Globus pallidus (tissue), 1 donor: ENCODE measurements at regions not wholly inside any gene's neighbourhood (a gene's known extent, or its start where the extent isn't known, plus 50 kb on each side); places are given as distances from the start of the nearest gene placed in this dataset.

Source experiments
- DNase-seq: peaks from one replicate; pipeline ENCODE4 v3.0.0-alpha.2; 2015; ENCODE audit warnings: low spot score

DNA sequence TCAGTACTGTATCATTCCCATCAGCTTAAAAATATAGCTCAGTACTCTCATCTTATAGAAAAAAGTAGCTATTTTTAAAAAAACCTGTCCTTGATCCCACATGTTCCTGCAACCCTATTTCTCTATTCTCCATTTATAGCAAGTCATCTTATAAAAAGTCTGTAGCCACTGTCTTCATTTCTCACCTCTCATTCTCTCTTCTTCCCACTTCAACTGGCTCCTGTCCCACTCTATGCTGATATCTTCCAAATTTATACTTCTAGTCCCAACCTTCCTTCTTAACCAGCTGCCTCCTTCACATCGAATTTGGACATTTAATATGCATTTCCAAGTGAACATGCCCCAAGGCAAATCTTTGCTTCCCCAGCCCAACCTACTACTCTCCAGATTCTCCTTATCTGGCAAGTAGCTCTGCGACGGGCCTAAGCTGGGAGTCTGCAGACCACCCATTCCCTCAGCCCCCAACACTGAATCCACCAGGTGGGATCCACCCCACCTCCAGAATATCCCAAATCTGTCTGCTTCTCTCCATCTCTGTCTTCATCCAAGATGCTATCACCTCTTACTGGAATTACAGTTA, 52.0 kb upstream of the TANC2 start:
- no peak for DNase-seq

DNA sequence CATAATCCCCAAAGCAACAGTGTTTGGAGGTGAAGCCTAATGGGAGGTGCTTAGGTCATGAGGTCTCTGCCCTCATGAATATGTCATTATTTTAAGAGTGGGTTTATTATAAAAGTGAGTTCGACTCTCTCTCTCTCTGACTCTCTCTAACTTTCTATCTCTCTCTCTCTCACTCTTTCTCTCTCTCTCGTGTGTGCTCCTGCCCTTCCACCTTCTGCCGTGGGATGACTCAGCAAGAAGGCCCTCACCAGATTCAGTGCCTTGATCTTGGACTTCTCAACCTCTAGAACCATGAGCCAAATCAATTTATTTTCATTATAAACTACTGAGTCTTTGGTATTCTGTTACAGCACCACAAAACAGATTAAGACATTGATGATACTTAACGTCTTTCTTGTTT, 53.7 kb upstream of the TANC2 start:
- DNase-seq, result no peak

DNA sequence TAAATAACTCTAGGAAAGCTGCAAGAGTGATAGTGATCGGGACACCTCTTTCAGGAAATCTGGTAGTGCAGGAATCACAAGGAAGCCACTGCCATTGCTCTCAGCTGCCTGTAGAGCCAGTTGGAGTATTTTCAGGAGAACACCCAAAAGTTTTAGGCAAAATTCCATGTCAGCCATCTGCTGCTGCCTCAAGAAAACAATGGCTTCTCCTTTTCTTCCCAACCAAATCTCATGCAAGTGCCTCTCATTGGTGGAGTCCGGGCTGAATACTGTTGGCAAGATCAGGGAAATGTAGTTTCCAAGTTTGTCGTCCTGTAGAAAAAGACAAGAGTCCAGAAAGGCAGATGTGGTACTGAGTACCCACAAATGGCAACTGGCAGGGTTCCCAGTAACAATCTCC, 54.9 kb upstream of the TANC2 start:
- no peak for DNase-seq

DNA sequence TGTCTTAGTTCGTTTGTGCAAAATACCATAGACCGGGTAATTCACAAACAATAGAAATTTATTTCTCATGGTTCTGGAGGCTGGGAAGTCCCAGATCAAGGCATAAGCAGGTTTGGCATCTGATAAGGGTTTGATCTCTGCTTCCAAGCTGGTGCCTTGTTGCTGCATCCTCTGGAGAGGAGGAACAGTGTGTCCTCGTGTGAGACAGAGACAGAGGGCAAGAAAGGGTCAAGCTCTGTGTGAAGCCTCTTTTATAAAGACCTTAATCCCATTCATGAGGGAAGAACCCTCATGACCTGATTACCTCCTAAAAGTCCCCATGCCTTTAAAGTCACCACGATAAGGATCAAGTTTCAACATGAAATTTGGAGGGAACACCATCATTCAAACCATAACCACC, 55.8 kb upstream of the TANC2 start:
- DNase-seq, result no peak

DNA sequence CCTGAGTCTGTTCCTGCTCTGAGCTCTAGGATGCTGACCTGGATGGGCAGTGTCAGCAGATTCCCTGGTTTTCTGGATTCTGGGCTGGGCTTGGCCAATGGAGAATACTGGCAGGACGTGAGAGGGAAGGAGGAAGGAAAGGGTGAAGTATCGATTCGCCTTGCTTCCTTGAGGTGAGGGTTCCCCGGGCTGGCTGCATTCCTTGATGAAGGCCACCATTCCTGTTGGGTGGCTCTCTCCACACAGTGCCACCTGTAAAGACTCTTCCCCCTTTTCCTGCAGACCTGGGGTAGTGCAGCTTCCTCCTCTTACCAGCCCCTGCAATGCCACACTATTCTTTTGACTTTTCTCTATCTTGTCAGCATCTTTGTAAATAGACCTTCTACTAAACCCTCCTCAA, 58.1 kb upstream of the TANC2 start:
- no peak for DNase-seq

DNA sequence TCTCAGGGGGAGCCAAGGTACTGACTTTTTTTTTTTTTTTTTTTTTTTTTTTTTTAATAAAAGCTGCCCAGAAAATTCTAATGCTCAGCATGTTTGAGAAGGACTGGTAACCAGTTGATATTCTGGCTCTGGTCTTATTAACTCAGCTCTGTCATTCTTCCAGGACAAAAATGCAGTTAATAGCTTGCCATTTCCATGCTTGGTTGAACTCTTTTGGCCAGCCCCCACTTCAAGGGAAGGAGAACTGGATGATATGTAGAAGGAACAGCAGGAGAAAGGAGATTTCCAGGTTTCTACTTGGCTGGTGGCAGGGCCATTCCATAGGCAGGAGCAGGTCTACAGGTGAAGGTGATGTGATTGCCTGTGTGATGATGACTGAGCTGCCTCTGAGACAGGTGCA, 59.2 kb upstream of the TANC2 start:
- no peak for DNase-seq

DNA sequence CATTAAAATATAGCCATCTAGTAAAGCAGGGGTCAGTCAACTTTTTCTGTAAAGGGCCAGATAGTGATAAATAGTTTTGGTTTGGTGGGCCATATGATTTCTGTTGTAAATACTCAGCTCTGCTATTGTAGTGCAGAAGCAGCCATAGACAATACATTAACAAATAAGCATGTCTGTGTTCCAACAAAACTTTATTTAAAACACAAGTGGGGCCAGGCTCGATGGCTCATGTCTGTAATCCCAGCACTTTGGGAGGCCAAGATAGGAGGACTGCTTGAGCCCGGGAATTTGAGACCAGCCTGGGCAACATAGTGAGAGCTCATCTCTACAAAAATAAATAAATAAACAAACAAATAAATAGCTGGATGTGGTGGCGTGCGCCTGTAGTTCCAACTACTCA, 60.8 kb upstream of the TANC2 start:
- no peak for DNase-seq

DNA sequence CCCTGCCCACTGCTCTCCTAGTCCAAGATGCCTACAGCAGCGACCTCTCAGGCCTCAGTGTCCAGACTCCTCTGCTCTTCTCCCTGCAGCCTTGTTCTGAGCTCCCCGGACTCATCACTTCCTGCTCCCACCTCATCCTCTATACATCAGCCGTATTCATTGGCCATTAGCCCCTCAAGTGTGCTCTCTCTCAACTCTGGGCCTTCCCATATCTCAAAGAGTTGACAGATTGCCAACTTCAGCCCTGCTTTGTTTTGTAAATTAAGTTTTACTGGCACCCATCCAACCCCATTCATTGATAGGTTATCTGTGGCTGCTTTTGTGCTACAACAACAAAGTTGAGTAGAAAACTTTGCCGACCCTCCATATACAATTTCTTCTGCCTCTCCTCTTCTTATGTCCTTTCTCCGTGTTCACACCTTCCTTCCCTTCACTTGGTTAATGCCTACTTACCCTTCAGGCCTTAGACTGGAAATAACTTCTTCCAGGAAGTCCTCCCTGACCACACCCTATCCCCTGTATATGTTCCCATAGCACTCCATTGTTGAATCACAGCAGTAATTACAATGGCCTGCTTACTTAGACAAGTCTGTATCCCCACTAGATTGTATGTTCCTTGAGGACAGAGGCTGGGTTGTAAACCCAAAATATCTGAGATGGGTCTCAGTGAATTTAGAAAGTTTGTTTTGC, 63.4 kb upstream of the TANC2 start:
- DNase-seq, result no peak

DNA sequence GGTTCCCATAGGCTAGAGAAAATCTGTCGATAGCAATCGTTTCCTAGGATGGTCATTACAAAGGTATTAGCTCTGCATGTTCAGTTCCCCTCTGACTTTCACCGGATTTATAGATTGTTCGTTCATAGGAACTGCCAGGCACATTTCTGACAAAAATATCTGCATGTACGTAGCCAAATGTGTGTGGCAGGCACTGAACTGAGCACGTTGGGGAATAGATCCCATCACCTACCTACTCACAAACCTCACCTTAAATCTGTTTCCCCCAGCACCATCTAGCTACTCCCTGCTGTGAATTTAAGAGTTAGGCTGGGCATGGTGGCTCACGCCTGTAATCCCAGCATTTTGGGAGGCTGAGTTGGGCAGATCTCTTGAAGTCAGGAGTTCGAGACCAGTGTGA, 64.5 kb upstream of the TANC2 start:
- no peak for DNase-seq

DNA sequence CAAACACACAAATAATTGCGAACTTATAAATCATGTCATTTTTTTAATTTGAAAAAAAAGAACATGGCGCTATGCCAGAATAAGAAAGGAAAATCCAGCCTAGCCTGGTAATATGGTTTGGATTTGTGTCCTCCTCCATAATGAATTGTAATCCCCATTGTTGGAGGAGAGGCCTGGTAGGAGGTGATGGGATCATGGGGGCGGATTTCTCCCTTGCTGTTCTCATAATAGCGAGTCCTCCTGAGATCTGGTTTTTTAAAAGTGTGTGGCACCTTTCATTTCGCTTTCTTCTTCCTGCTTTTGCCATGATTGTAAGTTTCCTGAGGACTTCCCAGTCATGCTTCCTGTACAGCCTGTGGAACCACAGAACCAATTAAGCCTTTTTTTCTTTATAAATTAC, 65.9 kb upstream of the TANC2 start:
- no peak for DNase-seq

DNA sequence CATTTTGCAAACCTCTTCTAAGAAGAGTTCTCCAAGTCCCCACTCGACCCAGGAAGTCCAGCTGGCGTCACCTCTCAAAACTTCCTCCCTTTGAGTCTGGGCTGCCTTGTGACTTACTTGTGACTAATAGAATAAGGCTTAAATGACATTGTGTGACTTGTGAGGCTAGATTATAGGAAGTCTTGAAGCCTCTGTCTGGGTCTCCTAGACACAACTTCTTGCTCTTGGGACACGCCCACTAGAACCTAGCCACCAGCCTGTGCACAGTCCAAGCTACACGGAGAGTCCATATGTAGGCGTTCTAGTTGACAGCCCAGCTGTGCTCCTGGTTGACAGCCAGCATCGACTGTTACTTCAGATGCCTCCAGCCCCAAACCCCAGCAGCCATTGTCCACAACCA, 66.7 kb upstream of the TANC2 start:
- DNase-seq, result no peak

DNA sequence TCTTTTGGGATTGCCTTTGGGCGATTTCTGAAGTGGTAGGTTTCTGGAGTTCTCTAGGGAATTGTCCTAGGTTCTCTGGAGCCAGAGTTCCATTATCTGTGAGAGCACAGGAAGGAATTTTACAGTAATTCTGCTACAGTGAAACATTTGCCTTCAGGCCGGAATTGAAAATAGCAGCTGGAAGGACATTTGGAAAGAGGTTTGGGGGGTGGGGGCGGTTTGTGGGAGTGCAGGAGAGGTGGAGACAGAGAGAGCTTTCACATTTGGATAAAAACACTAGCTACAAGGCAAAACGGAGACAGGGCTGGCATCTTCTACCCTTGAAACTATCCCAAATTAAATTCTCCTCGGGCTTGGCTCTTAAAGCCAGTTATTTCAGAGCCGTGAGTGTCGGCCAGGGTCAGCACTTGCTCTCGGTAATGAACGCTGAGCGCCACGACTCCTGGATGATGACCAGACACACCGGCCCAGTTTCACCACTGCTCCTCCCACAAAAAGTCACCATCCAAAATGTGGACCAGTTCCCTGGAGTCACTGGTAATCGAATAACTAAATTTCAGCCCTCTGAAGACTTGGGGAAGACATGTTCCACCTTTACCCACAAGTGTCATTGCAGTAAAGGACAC, 67.7 kb upstream of the TANC2 start:
- DNase-seq, result no peak

DNA sequence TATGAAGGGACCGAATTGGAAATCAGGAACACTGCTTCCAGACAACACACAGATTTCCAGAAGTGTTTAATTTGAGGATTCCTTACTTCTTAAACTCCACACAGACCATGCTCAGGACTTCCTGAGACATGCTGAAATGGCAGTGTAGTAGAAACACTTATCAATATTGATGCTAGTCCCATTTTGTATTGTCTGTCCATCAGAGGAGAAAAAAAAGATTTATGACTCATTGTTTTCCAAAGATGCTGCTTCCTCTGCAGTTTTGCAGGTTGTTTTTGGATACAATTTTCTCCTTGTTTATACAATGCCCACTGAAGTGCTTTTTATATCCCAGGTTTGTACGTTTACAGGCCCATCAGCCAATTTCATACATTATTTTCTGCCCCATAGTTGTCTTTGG, 68.3 kb upstream of the TANC2 start:
- no peak for DNase-seq

DNA sequence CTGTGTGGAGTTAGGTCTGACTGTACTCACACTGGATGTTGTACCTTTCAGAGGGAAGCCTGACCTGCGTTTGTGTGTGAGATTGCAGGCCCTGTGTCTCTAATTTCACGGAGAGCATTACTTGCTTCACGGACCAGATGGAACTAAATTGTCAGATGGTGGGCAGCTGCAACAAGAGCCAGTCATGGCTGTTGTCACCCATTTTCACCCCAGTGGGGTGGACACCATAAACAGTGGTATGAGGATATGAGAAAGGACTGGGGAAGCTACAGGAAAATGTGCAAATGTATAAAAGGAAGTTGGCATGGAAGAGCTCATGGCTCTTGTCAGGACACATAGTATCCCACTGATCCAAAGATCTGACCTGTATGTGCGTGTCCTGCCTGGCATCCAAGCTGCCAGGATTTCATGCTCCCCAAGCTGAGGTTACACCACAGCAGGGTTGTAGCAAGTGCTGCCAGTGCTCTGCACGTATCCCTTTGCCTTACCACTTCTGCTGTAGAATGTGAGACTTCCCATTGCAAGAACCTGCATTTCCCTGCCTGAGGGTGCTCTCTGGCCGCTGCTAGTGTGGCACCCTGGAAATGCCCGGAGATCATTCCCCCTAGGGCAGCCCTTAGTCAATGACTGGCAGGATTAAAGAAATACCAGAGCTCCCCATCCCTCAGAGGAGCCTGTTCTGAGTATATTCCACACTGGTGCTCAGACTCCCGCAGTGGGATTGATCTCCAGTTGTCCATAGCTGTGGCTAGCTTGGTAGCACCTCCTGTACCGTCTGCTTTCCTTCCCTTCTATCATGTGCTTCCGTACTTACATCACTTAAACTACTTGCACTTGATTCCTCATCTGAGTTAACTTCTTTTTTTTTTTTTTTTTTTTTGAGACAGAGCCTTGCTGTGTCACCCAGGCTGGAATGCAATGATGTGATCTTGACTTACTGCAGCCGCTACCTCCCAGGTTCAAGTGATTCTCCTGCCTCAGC, 70.4 kb upstream of the TANC2 start:
- peak; percentile 37 for DNase-seq

DNA sequence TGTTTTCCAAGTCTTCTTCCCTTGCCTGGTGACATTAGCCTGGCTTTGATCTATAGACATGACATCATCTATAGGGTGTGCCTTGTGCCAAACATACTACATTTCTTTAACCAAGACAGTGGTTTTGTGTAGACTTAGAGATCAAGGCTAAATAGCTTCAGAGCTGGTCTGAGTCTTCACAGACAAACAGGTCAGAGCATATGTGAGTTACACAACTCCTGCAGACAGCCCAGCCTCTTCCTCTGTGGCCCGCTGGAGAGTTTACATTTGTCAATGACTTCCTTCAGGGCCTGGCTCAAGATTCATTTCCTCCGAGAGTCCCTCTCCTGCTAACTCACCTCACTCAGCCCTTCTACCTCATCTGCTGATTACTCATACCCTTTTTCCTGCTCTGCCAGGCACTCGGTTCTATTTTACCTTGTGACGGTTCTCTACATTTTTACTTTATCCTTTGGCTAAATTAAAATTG, 73.1 kb upstream of the TANC2 start:
- DNase-seq, result peak; percentile 60

DNA sequence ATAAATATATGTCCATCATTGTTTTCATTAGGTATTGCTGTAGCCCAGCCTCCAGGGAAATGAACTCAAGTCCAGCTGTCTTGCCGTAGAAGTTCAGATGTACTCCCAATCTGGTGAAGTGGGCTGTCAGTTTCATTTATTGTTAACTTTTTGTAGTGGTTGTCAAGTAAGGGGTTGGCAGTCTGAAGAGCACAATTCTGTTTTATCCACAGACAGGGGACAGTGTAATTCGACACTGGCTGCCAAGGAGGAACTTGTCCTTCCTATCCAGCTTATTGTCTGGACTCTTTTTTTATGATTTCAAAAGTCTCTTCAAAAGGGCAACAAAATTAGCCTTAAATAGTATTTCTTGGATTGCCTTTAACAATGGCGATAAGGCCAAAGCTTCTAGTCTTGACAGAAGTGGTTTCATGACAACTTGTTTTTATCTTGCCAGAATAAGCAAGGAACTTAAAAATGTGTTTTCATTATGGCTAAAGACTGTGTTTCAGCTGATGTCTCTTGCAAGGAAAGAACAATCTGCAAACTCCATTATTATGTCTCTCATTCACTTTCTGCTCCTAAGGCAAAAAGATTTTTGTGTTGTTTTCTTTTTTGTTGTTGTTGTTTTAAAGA, 73.9 kb upstream of the TANC2 start:
- no peak for DNase-seq

DNA sequence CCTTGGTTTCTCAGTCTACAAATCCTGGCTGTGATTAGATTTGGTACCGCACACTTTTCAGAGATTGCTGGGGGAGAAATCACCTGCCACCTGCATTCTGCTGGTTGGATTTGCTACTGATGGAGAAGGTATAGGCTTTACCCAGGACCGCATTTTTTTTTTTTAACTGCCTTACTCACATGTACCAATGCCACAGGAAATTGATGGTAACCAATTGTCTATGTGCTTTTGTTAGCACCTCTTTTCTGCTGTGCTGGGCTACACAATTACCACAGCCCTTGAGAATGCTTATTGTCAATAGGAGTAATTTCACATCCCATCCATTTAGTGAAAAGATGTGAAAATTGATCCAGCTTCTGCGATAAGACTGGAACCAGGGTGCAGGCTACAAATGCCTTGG, 74.4 kb upstream of the TANC2 start:
- DNase-seq, result no peak

DNA sequence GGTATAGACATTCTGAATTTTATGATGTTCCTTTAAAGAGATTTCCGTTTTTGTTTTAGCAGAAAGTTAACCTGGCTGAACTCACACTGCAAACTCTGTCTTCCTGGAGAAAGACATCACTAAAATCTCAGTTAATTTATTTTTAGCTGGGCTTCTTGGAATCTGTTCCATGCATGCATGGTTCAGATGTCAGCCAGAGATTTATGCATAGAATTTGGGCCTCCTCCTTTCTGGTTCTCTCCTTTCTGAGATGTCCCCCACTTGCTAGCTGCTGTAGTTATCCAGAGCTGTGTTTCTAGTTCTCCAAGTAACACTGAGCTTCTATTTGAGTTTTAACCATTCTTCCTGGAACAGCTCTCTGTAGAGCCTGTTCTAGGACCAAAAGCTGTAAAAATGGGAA, 77.3 kb upstream of the TANC2 start:
- no peak for DNase-seq

DNA sequence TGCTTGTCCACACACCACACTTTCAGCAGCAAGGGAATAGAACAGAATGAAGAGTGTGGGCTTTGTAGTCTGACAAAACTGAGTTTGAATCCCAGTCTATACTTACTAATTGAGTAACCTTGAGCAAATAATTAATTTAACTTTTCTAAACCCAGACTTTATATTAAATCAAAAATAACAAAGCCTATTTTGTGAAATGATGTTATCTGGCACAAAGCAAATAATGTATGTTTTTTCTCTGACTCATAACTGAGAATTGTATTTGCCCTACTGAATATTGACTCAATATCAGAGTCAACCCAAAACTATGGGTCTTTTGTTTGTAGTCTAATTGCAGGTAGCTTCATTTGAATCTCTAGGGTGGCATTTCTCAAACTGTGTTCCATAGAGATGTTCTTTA, 77.9 kb upstream of the TANC2 start:
- DNase-seq, result no peak

DNA sequence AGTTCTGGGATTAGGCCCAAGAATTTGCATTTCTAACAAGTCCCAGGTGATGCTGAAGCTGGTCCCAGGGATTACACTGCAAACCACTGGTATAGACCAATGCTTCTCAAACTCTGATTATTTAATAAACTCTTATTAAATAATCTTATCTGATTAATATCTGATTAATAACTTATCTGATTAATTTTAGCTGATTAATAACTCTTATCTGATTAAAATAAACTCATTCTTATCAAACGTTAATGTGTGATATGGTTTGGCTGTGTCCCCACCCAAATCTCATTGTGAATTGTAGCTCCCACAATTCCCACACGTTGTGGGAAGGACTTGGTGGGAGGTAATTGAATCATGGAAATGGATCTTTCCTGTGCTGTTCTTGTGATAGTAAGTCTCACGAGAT, 78.6 kb upstream of the TANC2 start:
- no peak for DNase-seq

DNA sequence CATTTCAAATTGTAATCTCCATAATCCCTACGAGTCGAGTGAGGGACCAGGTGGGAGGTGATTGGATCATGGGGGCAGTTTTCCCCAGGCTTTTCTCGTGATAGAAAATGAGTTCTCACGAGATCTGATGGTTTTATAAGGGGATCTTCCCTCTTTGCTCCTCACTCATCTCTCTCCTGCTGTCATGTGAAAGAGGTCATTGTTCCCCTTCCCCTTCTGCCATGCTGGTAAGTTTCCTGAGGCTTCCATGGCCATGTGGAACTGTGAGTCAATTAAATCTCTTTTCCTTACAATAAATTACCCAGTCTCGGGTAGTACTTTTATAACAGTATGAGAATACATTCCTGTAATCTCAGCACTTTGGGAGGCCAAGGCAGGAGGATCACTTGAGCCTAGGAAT, 76.7 kb upstream of the MARCHF10 start:
- no peak for DNase-seq

DNA sequence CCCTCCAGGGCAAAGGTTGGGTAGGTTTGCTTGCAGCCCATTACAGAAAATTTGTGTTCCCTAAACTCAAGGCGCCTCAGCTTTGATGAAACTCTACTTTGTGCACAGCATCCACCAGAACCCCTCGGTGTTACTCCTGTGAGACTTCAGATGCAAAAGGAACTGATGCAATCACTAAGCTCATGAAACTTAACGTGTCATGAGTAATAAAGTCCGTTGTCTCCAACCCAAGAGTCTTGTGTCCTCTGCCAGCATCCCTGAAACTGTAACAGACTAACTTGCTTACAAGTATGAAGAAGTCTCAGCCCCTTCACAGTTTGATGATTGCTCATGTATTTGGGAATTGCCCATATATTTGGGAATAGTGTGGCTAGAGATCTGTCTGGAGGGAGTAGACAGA, 74.8 kb upstream of the MARCHF10 start:
- no peak for DNase-seq
